Activated CD4-positive, alpha-beta T cell treated with anti-CD3 and anti-CD28 coated beads for 36 hours (primary cell): ENCODE measurements at regions not wholly inside any gene's neighbourhood (a gene's known extent, or its start where the extent isn't known, plus 50 kb on each side); places are given as distances from the start of the nearest gene placed in this dataset.
"Not testable (repeated sequence)": the region's sequence is repeated elsewhere in the genome, so short reads cannot be mapped to it uniquely, and the experiment has no call there.

Experiments
- ATAC-seq: fragments of 200-7000 bp; cut with Tn5 transposase; one replicate; pipeline ENCODE4 v1.10.0; 2021; ENCODE audit warnings: mild to moderate bottlenecking, moderate library complexity
- CTCF ChIA-PET: fragments of 350-600 bp; sonication (Branson Sonifier 250); formaldehyde crosslinking; loops from one replicate; lab custom pipeline; 2021; ENCODE audit warnings: antibody characterized with exemption; lab: Charles Lee
- POLR2A ChIA-PET: fragments of 350-600 bp; sonication (Branson Sonifier 250); formaldehyde crosslinking; loops from one replicate; lab custom pipeline; 2021; ENCODE audit warnings: antibody characterized with exemption, inconsistent platforms; lab: Charles Lee
- DNase-seq: peaks from one replicate; pipeline ENCODE4 v3.0.0-alpha.2; 2020
- H3K27ac Mint-ChIP-seq: one replicate; pipeline ENCODE4 v1.8.0; 2021; ENCODE audit warnings: mixed read lengths
- H3K27me3 Mint-ChIP-seq: one replicate; pipeline ENCODE4 v1.8.0; 2021; ENCODE audit warnings: mixed read lengths
- H3K36me3 Mint-ChIP-seq: one replicate; pipeline ENCODE4 v1.8.0; 2021; ENCODE audit warnings: low read depth, mixed read lengths
- H3K4me1 Mint-ChIP-seq: one replicate; pipeline ENCODE4 v1.8.0; 2021; ENCODE audit warnings: mixed read lengths
- H3K4me3 Mint-ChIP-seq: one replicate; pipeline ENCODE4 v1.8.0; 2021; ENCODE audit warnings: mild to moderate bottlenecking, moderate library complexity, mixed read lengths
- H3K9me3 Mint-ChIP-seq: one replicate; pipeline ENCODE4 v1.8.0; 2021; ENCODE audit warnings: low read depth, mixed read lengths
- intact Hi-C, 2 experiments: fragments of 100-400 bp; cut with DNase I in 1 of 2; cut with micrococcal nuclease in 1 of 2; formaldehyde crosslinking; loops; one replicate each; pipeline versions ENCODE4 v1.14.2 to v1.15.1; 2022 to 2024; cut with DNase I, micrococcal nuclease

DNA sequence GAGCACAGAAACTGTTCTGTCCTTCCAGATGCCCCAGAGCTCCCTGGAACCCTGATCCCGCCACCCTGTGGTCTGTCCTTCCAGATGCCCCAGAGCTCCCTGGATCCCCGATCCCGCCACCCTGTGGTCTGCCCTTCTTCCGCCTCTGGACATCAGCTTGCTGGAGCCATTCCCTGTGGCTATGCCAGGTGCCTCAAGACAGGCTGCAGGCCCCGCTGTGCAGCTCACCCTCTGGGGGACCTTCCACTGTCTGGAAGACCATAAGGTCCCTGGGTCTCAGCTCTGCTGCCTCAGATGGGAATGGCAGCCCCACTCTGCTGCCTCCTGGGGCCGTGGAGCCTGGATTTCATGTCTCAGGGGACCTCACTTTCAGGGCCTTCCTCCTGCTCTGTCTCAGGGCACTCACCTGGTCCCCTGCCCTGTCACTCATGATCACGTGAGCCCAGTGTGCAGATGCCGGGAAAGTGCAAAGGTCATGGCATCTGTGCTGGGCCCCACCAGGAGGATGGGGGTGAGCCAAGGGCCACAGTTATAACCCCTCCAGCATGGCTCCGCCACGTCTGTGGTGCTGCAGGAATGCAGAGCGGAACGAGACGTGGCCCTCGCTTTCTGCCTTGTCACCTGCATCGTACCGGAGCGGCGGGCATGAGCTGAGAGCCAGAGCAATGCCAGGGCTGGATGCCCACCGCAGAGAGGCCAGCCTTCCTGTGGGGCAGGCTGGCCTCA lies 1520.7 kb downstream of the BRD1 start:
- Mint-ChIP-seq H3K36me3 (no peaks in the 10 kb centered on the region), H3K4me3 (no peak overlapping the region), H3K27me3 (no peaks in the 10 kb centered on the region), H3K4me1 (no peaks in the 10 kb centered on the region), H3K27ac (no peak overlapping the region), H3K9me3 (peaks cover 3% of the 10 kb centered on the region)
- ATAC-seq (no peak), DNase-seq (no peak)
- ChIA-PET CTCF (no interaction called here), POLR2A (no interaction called here)
- intact Hi-C loops, result no loop called here

DNA sequence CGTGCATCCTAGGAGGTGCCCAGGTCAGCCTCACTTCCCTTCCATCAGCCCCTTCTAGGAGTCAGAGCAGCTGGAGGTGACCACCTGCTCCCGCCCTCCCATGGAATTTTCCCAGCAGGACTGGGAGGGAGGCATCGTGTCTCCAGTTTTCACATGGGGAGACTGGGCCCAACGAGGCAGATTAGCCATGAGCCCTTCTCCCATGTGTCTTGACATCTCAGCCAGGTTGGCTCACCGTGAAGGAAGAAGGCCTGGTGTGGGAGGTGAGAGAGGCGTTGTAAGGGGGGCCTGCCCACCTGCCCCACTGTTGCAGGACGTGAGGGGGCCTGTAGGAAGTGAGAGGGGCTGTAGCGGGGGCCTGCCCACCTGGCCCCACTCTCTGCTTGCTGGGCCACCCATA lies 1521.4 kb downstream of the BRD1 start:
- POLR2A ChIA-PET, result no interaction called here
- intact Hi-C loops, result no loop called here
- no peak for ATAC-seq
- no peak for DNase-seq
- Mint-ChIP-seq H3K27me3 (no peaks in the 10 kb centered on the region), H3K4me3 (no peak overlapping the region), H3K36me3 (no peaks in the 10 kb centered on the region), H3K4me1 (no peaks in the 10 kb centered on the region), H3K27ac (no peak overlapping the region), H3K9me3 (no peaks in the 10 kb centered on the region)
- CTCF ChIA-PET, result no interaction called here

DNA sequence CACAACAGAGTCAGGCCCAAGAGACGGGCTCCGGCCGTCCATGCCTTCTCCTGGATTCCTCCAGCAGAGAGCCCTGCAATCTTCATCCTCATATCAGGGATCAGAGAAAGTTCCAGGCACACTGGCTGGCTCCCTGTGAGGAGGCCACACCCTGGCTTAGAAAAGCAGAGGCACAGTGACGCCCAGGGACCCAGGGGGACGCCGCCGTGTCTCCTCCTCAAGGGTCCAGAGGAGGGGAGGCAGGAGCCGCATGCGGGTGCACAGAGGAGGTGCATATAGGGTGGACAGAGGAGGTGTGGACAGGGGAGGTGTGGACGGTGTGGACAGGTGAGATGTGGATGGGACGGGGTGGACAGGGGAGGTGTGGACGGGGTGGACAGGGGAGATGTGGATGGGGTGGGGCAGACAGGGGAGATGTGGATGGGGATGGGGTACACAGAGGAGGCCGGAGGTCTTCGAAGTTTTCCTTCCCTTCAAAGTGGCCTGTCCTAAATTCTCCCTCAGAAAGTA lies 1521.9 kb downstream of the BRD1 start:
- intact Hi-C loops, result no loop called here
- DNase-seq, result no peak
- CTCF ChIA-PET, result no interaction called here

DNA sequence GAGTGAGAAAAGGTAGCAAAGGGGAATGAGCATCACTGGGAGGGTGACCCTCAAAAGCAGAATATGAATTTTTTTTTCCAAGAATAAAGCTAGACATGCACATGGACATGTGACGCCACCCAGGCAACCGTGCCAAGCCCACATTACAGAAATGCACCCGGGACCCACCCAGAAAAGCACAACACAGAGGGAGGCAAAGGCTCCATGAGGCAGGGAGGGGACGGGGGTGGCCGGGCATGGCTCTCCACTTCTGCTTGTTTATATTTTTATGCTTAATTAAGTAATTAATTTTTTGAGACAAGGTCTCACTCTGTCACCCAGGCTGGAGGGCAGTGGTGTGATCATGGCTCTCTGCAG lies 1524.3 kb downstream of the BRD1 start:
- Mint-ChIP-seq H3K4me1 (no peaks in the 10 kb centered on the region), H3K27ac (no peak overlapping the region), H3K9me3 (no peaks in the 10 kb centered on the region), H3K36me3 (no peaks in the 10 kb centered on the region), H3K27me3 (no peaks in the 10 kb centered on the region), H3K4me3 (no peak overlapping the region)
- DNase-seq (no peak), ATAC-seq (no peak)
- ChIA-PET POLR2A (no interaction called here), CTCF (no interaction called here)
- intact Hi-C loops, result no loop called here

More for the DNA sequence above, 1521.9 kb downstream of the BRD1 start:
- Mint-ChIP-seq H3K9me3 (no peaks in the 10 kb centered on the region), H3K4me3 (no peak overlapping the region), H3K27ac (no peak overlapping the region), H3K27me3 (no peaks in the 10 kb centered on the region), H3K4me1 (no peaks in the 10 kb centered on the region), H3K36me3 (no peaks in the 10 kb centered on the region)
- ATAC-seq, result no peak
- POLR2A ChIA-PET, result interaction anchor here (0.5 kb wide), 1 partner anchor 185 kb away, joined by 3 read pairs; no protein-coding TSS in a partner anchor

DNA sequence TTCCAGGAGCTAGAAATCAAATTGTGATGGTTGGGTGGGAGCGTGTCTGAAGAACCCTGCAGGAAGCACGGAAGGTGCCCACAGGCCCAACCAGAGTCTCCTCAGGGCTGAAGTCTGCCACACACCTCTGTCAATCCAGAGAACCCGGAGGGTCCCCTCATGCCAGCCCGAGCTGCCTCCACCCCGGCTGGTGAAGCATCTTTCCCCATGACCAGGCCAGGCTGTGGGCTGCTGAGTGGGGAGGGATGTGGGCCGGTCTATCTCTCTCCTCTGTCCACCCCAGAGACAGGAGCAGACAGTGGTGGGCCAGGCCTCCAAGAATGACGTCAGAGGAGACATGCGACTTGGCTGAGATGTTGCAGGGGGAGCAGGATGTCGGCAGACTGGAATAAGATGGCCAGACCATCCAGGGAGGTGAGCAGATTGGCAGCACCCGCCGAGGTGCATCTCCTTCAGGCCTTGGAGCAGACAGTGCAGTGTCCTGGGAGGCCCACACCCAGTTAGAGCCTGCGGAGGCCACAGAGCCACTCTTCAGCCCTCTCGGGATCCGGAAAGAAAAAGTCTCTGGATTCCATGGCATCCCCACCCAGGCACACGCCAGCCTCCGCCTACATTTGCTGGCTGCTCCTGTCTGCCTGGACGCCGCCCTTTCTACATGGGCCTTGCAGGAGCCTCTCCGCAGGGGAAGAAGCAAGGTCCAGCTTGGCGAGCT lies 1524.9 kb downstream of the BRD1 start:
- ATAC-seq (no peak), DNase-seq (no peak)
- Mint-ChIP-seq H3K4me3 (no peak overlapping the region), H3K36me3 (no peaks in the 10 kb centered on the region), H3K27ac (no peak overlapping the region), H3K9me3 (no peaks in the 10 kb centered on the region), H3K4me1 (no peaks in the 10 kb centered on the region), H3K27me3 (no peaks in the 10 kb centered on the region)
- intact Hi-C loops, result no loop called here
- CTCF ChIA-PET, result no interaction called here
- POLR2A ChIA-PET, result no interaction called here

DNA sequence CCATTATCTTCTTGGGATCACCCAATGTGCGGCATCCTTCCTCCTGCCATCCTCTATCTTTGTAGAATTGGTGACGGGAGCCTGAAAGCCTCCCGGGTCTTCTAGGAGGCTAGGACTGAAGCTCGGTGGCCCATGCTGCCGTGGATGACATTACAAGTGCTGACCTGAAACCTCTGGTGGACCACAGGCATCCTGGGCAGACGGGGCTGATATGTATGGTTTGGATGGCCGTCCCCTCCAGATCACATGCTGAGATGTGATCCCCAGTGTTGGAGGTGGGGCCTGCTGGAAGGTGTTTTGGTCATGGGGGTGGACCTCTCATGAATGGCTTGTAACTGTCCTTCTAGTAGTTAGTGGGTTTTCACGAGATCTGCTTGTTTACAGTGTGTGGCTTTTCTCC lies 1525.8 kb downstream of the BRD1 start:
- DNase-seq, result no peak
- Mint-ChIP-seq H3K27me3 (no peaks in the 10 kb centered on the region), H3K27ac (no peak overlapping the region), H3K9me3 (no peaks in the 10 kb centered on the region), H3K4me3 (no peak overlapping the region), H3K36me3 (no peaks in the 10 kb centered on the region), H3K4me1 (no peaks in the 10 kb centered on the region)
- ChIA-PET POLR2A (no interaction called here), CTCF (no interaction called here)
- intact Hi-C loops, result no loop called here
- ATAC-seq, result no peak

DNA sequence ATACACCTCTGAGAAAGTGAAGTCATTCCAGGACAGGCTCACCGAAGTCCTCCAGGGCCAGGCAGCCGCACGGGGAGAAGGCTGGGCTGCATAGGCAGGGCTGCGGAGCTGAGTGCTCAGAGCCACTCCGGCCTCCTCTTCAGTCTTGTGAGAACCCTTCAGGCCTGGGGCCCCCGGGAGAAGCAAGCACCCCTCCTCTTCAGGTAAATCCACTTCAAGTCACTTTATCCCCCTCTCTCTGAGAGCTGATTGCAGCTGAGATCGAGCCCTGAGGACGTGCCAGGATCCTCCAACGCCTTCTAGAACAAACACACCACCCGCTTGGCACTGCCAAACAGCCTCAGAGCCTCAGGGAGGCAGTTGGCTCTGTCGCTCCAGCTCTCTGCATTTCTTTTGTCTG lies 1526.3 kb downstream of the BRD1 start:
- intact Hi-C loops, result no loop called here
- CTCF ChIA-PET, result no interaction called here
- no peak overlapping the region for H3K27ac Mint-ChIP-seq
- no peaks in the 10 kb centered on the region for H3K27me3 Mint-ChIP-seq
- POLR2A ChIA-PET, result no interaction called here
- ATAC-seq, result no peak
- DNase-seq, result no peak
- no peaks in the 10 kb centered on the region for H3K36me3 Mint-ChIP-seq
- H3K4me1 Mint-ChIP-seq, result no peaks in the 10 kb centered on the region
- H3K4me3 Mint-ChIP-seq, result no peak overlapping the region
- H3K9me3 Mint-ChIP-seq, result no peaks in the 10 kb centered on the region

DNA sequence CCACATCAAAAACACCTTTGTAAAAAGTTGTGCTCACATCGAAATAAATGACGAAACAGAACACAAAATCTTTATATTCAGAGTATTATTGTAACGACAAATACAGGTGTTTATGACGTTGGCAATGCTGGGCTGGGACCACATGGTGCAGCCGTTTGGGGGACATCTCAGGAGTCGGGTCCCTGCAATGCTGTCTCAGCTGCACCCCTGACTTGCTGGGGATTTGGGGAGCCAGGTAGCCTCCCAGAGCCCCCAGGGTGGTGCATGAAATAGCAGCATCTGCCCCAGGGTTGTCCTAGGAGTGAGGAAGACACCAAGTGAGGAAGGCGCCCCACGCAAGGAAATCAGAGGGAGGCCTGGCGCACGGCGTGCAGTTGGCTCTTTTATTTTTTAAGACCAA lies 1526.8 kb downstream of the BRD1 start:
- Mint-ChIP-seq H3K27me3 (no peaks in the 10 kb centered on the region), H3K4me3 (no peak overlapping the region), H3K4me1 (no peaks in the 10 kb centered on the region), H3K9me3 (no peaks in the 10 kb centered on the region), H3K27ac (no peak overlapping the region), H3K36me3 (no peaks in the 10 kb centered on the region)
- ChIA-PET POLR2A (no interaction called here), CTCF (no interaction called here)
- DNase-seq (no peak), ATAC-seq (no peak)
- intact Hi-C loops, result no loop called here

DNA sequence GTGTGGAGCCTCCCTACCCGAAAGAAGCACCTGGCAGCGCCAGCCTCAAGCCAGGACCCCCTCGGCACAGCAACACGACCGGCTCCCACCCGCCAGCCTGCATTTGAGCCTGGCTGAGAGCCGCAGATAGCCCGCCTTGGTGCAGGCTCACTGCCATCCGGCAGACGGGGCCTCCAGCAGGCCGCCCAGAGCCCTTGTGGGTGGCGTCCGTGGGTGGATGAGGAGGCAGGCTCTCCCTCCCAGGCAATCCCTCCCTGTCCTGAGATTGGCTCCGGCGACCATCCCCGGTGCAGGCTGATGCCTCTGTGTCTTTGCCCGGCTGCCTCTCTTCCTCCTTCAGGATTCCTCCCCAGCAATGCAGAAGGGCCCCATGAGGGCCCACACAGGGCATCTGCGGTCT lies 1527.9 kb downstream of the BRD1 start:
- CTCF ChIA-PET, result no interaction called here
- H3K4me1 Mint-ChIP-seq, result no peaks in the 10 kb centered on the region
- DNase-seq (no peak), ATAC-seq (no peak)
- no peak overlapping the region for H3K4me3 Mint-ChIP-seq
- H3K27ac Mint-ChIP-seq, result no peak overlapping the region
- POLR2A ChIA-PET, result no interaction called here
- intact Hi-C loops, result no loop called here
- peaks cover under 1% of the 10 kb centered on the region for H3K27me3 Mint-ChIP-seq
- H3K9me3 Mint-ChIP-seq, result no peaks in the 10 kb centered on the region
- H3K36me3 Mint-ChIP-seq, result no peaks in the 10 kb centered on the region

DNA sequence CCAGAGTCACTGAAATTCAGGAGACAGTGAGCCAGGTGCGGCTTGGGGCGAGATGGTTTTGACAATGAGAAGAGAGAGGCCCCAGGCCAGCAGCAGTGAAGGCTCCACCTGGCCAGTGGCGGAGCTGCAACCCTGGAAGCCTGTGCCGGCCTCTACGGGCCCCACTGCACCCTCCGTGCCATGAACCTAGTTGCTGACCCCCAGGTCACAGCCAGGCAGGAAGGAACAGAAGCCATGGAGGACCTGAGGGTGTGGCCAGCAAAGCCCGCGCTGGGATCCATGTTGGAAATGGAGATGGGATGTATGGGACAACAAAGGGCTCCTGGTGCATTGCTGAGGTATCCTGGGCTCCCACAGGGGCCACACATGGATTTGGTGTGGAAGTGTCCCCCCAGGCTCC lies 1528.5 kb downstream of the BRD1 start:
- Mint-ChIP-seq H3K4me1 (no peaks in the 10 kb centered on the region), H3K27me3 (peaks cover 2% of the 10 kb centered on the region), H3K4me3 (no peak overlapping the region), H3K36me3 (no peaks in the 10 kb centered on the region), H3K27ac (no peak overlapping the region), H3K9me3 (no peaks in the 10 kb centered on the region)
- no peak for ATAC-seq
- intact Hi-C loops, result no loop called here
- CTCF ChIA-PET, result no interaction called here
- POLR2A ChIA-PET, result no interaction called here
- DNase-seq, result no peak

DNA sequence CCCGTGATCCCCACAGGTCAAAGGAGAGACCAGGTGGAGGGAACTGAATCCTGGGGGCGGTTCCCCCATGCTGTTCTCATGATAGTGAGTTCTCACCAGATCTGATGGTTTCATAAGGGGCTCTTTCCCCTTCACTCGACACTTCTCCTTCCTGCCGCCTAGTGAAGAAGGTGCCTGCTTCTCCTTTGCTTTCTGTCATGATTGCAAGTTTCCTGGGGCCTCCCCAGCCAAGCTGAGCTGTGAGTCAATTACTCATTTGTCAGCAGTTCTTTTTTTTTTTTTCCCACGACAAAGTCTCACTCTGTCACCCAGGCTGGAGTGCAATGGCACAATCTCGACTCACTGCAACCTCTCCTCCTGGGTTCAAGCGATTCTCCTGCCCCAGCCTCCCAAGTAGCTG lies 1530.4 kb downstream of the BRD1 start:
- intact Hi-C loops, result no loop called here
- H3K36me3 Mint-ChIP-seq, result no peaks in the 10 kb centered on the region
- H3K9me3 Mint-ChIP-seq, result peaks cover 4% of the 10 kb centered on the region
- H3K4me1 Mint-ChIP-seq, result no peaks in the 10 kb centered on the region
- ChIA-PET POLR2A (no interaction called here), CTCF (no interaction called here)
- H3K27me3 Mint-ChIP-seq, result peaks cover 6% of the 10 kb centered on the region
- H3K4me3 Mint-ChIP-seq, result no peak overlapping the region
- H3K27ac Mint-ChIP-seq, result no peak overlapping the region
- DNase-seq (peak; percentile 14), ATAC-seq (no peak)

DNA sequence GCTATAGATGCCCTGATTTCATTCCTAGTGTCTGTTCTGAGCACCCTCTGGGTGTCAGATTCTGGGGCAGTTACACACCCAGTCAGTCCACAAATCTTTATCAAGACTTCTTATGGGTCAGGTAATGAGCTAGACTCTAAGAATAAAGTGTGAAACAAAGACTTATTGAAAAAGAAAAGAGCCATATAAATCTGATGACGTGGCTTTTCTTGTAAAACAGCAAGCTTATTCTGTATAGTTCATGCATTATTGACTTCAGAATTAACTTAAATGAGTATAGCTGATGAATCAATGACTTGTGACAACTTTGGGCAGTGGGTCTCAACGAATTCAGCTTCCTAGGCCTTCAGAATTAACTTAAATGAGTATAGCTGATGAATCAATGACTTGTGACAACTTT lies 1527.5 kb downstream of the TBC1D22A start:
- H3K36me3 Mint-ChIP-seq, intact Hi-C loops, H3K4me1 Mint-ChIP-seq, ATAC-seq, H3K27ac Mint-ChIP-seq, POLR2A ChIA-PET, DNase-seq, H3K4me3 Mint-ChIP-seq, H3K9me3 Mint-ChIP-seq: not testable (repeated sequence)
- CTCF ChIA-PET, result interaction anchor here (0.7 kb wide), 1 partner anchor 1003 kb away, joined by 4 read pairs; no protein-coding TSS in a partner anchor
- peaks cover 12% of the 10 kb centered on the region for H3K27me3 Mint-ChIP-seq
